ENCODE measurements at regions not wholly inside any gene's neighbourhood (a gene's known extent, or its start where the extent isn't known, plus 50 kb on each side); places are given as distances from the start of the nearest gene placed in this dataset.

GRCh38 chr12:19744705-19745218 is 305.5 kb downstream of the AEBP2 start:
- TF ChIP-seq, protein P1, sequence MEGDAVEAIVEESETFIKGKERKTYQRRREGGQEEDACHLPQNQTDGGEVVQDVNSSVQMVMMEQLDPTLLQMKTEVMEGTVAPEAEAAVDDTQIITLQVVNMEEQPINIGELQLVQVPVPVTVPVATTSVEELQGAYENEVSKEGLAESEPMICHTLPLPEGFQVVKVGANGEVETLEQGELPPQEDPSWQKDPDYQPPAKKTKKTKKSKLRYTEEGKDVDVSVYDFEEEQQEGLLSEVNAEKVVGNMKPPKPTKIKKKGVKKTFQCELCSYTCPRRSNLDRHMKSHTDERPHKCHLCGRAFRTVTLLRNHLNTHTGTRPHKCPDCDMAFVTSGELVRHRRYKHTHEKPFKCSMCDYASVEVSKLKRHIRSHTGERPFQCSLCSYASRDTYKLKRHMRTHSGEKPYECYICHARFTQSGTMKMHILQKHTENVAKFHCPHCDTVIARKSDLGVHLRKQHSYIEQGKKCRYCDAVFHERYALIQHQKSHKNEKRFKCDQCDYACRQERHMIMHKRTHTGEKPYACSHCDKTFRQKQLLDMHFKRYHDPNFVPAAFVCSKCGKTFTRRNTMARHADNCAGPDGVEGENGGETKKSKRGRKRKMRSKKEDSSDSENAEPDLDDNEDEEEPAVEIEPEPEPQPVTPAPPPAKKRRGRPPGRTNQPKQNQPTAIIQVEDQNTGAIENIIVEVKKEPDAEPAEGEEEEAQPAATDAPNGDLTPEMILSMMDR (IDR thresholded peaks at IDR 0.05), result no peak
- TF ChIP-seq SIN3A (IDR thresholded peaks at IDR 0.05; ENCODE audit: borderline replicate concordance, insufficient read depth, low read depth, low read length) (no peak), POLR2AphosphoS5 (IDR thresholded peaks at IDR 0.05; ENCODE audit: low read depth, low read length) (no peak), TCF7L2 (IDR thresholded peaks at IDR 0.05; ENCODE audit: low read depth, low read length) (no peak)
